Cardiac muscle cell (in vitro differentiated cells and primary cell): ENCODE measurements at regions not wholly inside any gene's neighbourhood (a gene's known extent, or its start where the extent isn't known, plus 50 kb on each side); places are given as distances from the start of the nearest gene placed in this dataset.

Experiments
- DNase-seq, 2 donors: peaks; one replicate each; pipeline versions ENCODE4 v3.0.0 to v3.0.0-alpha.2; 2010 to 2017; ENCODE audit warnings: low read depth in 1 of 2, low spot score in 1 of 2
- H3K27ac ChIP-seq: fragments of 200-600 bp; sonication (generic); 2 replicates; pipeline ENCODE4 v1.5.1; 2016
- H3K27me3 ChIP-seq: fragments of 200-600 bp; sonication (generic); 2 replicates; pipeline ENCODE4 v1.6.0; 2016; ENCODE audit warnings: control low read depth
- H3K36me3 ChIP-seq: fragments of 200-600 bp; sonication (generic); 2 replicates; pipeline ENCODE4 v1.5.1; 2016; ENCODE audit warnings: control low read depth
- H3K4me1 ChIP-seq: fragments of 200-600 bp; sonication (generic); 2 replicates; pipeline ENCODE4 v1.8.1; 2017; ENCODE audit warnings: low read depth, mild to moderate bottlenecking, mixed run types
- H3K4me3 ChIP-seq: fragments of 200-600 bp; sonication (generic); 2 replicates; pipeline ENCODE4 v1.5.1; 2016; ENCODE audit warnings: mild to moderate bottlenecking
- H3K9me3 ChIP-seq: fragments of 200-600 bp; sonication (generic); 2 replicates; pipeline ENCODE4 v1.5.1; 2017; ENCODE audit warnings: low read depth, mild to moderate bottlenecking, control low read depth
- CTCF ChIP-seq: IDR thresholded peaks from 2 replicates; pipeline ENCODE4 v1.5.1; 2012; ENCODE audit warnings: low read depth, mild to moderate bottlenecking, low read length

GRCh38 chr11:8799273-8799672 lies 111.7 kb upstream of the AKIP1 start:
- Histone ChIP-seq H3K27me3 (no peaks in the 10 kb centered on the region), H3K36me3 (no peaks in the 10 kb centered on the region), H3K27ac (no peak overlapping the region)

GRCh38 chr11:8800520-8801110 lies 110.4 kb upstream of the AKIP1 start:
- Histone ChIP-seq H3K9me3 (no peaks in the 10 kb centered on the region), H3K27me3 (no peaks in the 10 kb centered on the region), H3K27ac (peak overlapping the region; percentile 81), H3K4me1 (peaks cover 17% of the 10 kb centered on the region), H3K4me3 (no peak overlapping the region), H3K36me3 (no peaks in the 10 kb centered on the region)
- no peak for TF ChIP-seq CTCF
- peak in 1 of 2 donors; percentile 57 for DNase-seq

More at GRCh38 chr11:8799273-8799672, 111.7 kb upstream of the AKIP1 start:
- Histone ChIP-seq H3K9me3 (no peaks in the 10 kb centered on the region), H3K4me1 (peaks cover 23% of the 10 kb centered on the region), H3K4me3 (no peak overlapping the region)
- no peak for DNase-seq
- TF ChIP-seq CTCF: no peak

- H3K27ac ChIP-seq: peak overlapping the region; percentile 81
- no peak overlapping the region for H3K4me3 ChIP-seq
- no peak for TF ChIP-seq CTCF
- no peak for DNase-seq
- H3K36me3 ChIP-seq: no peaks in the 10 kb centered on the region
- peaks cover 17% of the 10 kb centered on the region for H3K4me1 ChIP-seq
- H3K27me3 ChIP-seq: no peaks in the 10 kb centered on the region
- H3K9me3 ChIP-seq: no peaks in the 10 kb centered on the region
These were observed 109.9 kb upstream of the AKIP1 start for GRCh38 chr11:8801121-8801520.

GRCh38 chr11:8802251-8802650 lies 108.7 kb upstream of the AKIP1 start:
- no peaks in the 10 kb centered on the region for H3K27me3 ChIP-seq
- H3K27ac ChIP-seq: no peak overlapping the region

GRCh38 chr11:8803973-8804372 lies 107.0 kb upstream of the AKIP1 start:
- no peaks in the 10 kb centered on the region for H3K9me3 ChIP-seq

More at GRCh38 chr11:8802251-8802650, 108.7 kb upstream of the AKIP1 start:
- TF ChIP-seq CTCF: no peak
- Histone ChIP-seq H3K9me3 (no peaks in the 10 kb centered on the region), H3K4me1 (peaks cover 19% of the 10 kb centered on the region), H3K36me3 (no peaks in the 10 kb centered on the region), H3K4me3 (no peak overlapping the region)
- DNase-seq: no peak

More at GRCh38 chr11:8803973-8804372, 107.0 kb upstream of the AKIP1 start:
- DNase-seq: peak in 1 of 2 donors; percentile 14
- peak overlapping the region; percentile 13 for H3K27ac ChIP-seq
- no peaks in the 10 kb centered on the region for H3K27me3 ChIP-seq
- peaks cover 37% of the 10 kb centered on the region for H3K4me1 ChIP-seq
- TF ChIP-seq CTCF: no peak
- no peaks in the 10 kb centered on the region for H3K36me3 ChIP-seq
- no peak overlapping the region for H3K4me3 ChIP-seq
